Osteocyte (in vitro differentiated cells): ENCODE measurements at regions not wholly inside any gene's neighbourhood (a gene's known extent, or its start where the extent isn't known, plus 50 kb on each side); places are given as distances from the start of the nearest gene placed in this dataset.

Experiments used
- DNase-seq: peaks from one replicate; pipeline ENCODE4 v3.0.0; 2021; ENCODE audit warnings: mixed read lengths; ENCODE audit not compliant: unreplicated experiment; ENCODE audit errors: extremely low spot score
- H3K27ac Mint-ChIP-seq: one replicate; pipeline ENCODE4 v1.8.0; 2021; ENCODE audit warnings: mild to moderate bottlenecking, mixed read lengths; ENCODE audit not compliant: unreplicated experiment
- H3K27me3 Mint-ChIP-seq: one replicate; pipeline ENCODE4 v1.8.0; 2021; ENCODE audit warnings: mixed read lengths; ENCODE audit not compliant: unreplicated experiment
- H3K36me3 Mint-ChIP-seq: one replicate; pipeline ENCODE4 v1.8.0; 2021; ENCODE audit warnings: mixed read lengths; ENCODE audit not compliant: unreplicated experiment
- H3K4me1 Mint-ChIP-seq: one replicate; pipeline ENCODE4 v1.8.0; 2021; ENCODE audit warnings: mixed read lengths; ENCODE audit not compliant: unreplicated experiment
- H3K4me3 Mint-ChIP-seq: one replicate; pipeline ENCODE4 v1.8.0; 2021; ENCODE audit warnings: mild to moderate bottlenecking, moderate library complexity, mixed read lengths; ENCODE audit not compliant: unreplicated experiment
- H3K9me3 Mint-ChIP-seq: one replicate; pipeline ENCODE4 v1.8.0; 2021; ENCODE audit warnings: mixed read lengths; ENCODE audit not compliant: unreplicated experiment
- CTCF ChIP-seq: fragments of 200-600 bp; sonication (generic); IDR thresholded peaks from 2 replicates; pipeline ENCODE4 v1.5.0; 2021; ENCODE audit warnings: antibody characterized with exemption, mild to moderate bottlenecking, moderate library complexity

GRCh38 chr20:57876163-57876562, 166.3 kb upstream of the PMEPA1 start:
- Mint-ChIP-seq H3K27me3 (peaks cover 38% of the 10 kb centered on the region), H3K36me3 (no peaks in the 10 kb centered on the region)

GRCh38 chr20:57874141-57874540, 164.3 kb upstream of the PMEPA1 start:
- no peak overlapping the region for H3K27ac Mint-ChIP-seq
- H3K4me3 Mint-ChIP-seq = no peak overlapping the region
- peaks cover 50% of the 10 kb centered on the region for H3K27me3 Mint-ChIP-seq
- DNase-seq = peak; percentile 44
- no peaks in the 10 kb centered on the region for H3K9me3 Mint-ChIP-seq
- peaks cover 9% of the 10 kb centered on the region for H3K4me1 Mint-ChIP-seq
- no peak for TF ChIP-seq CTCF
- no peaks in the 10 kb centered on the region for H3K36me3 Mint-ChIP-seq

More at GRCh38 chr20:57876163-57876562, 166.3 kb upstream of the PMEPA1 start:
- H3K4me3 Mint-ChIP-seq = no peak overlapping the region
- no peak for DNase-seq
- peaks cover 29% of the 10 kb centered on the region for H3K4me1 Mint-ChIP-seq
- no peaks in the 10 kb centered on the region for H3K9me3 Mint-ChIP-seq
- TF ChIP-seq CTCF = no peak
- H3K27ac Mint-ChIP-seq = no peak overlapping the region

GRCh38 chr20:57872816-57873409, 163.1 kb upstream of the PMEPA1 start:
- no peaks in the 10 kb centered on the region for H3K4me1 Mint-ChIP-seq
- H3K36me3 Mint-ChIP-seq = no peaks in the 10 kb centered on the region
- no peak for TF ChIP-seq CTCF
- peaks cover 60% of the 10 kb centered on the region for H3K27me3 Mint-ChIP-seq
- no peaks in the 10 kb centered on the region for H3K9me3 Mint-ChIP-seq
- no peak overlapping the region for H3K27ac Mint-ChIP-seq
- no peak overlapping the region for H3K4me3 Mint-ChIP-seq
- peak; percentile 64 for DNase-seq

GRCh38 chr20:57871237-57871632, 161.4 kb upstream of the PMEPA1 start:
- no peak overlapping the region for H3K4me3 Mint-ChIP-seq
- no peaks in the 10 kb centered on the region for H3K9me3 Mint-ChIP-seq
- TF ChIP-seq CTCF = no peak
- peak; percentile 56 for DNase-seq
- no peak overlapping the region for H3K27ac Mint-ChIP-seq
- H3K4me1 Mint-ChIP-seq = peaks cover 2% of the 10 kb centered on the region
- no peaks in the 10 kb centered on the region for H3K36me3 Mint-ChIP-seq
- peaks cover 62% of the 10 kb centered on the region for H3K27me3 Mint-ChIP-seq

GRCh38 chr20:57870597-57871236, 160.9 kb upstream of the PMEPA1 start:
- Mint-ChIP-seq H3K4me3 (no peak overlapping the region), H3K36me3 (no peaks in the 10 kb centered on the region), H3K4me1 (peaks cover 2% of the 10 kb centered on the region), H3K27me3 (peaks cover 65% of the 10 kb centered on the region), H3K27ac (no peak overlapping the region), H3K9me3 (no peaks in the 10 kb centered on the region)
- no peak for TF ChIP-seq CTCF
- peak; percentile 73 for DNase-seq
